Prostate gland (tissue), 2 donors: ENCODE measurements at regions not wholly inside any gene's neighbourhood (a gene's known extent, or its start where the extent isn't known, plus 50 kb on each side); places are given as distances from the start of the nearest gene placed in this dataset.

Experiments
- DNase-seq: peaks from one replicate; pipeline ENCODE4 v3.0.0-alpha.2; 2019; ENCODE audit warnings: low spot score
- H3K27ac ChIP-seq, 2 donors: fragments of 200-600 bp; sonication (generic); 2 replicates each; pipeline ENCODE4 v1.5.1; 2017 to 2019
- H3K27me3 ChIP-seq: fragments of 200-600 bp; sonication (generic); replicated peaks from 2 replicates; pipeline ENCODE4 v1.5.1; 2019; ENCODE audit not compliant: insufficient read depth
- H3K36me3 ChIP-seq, 2 donors: fragments of 200-600 bp; sonication (generic); 1 replicate in 1 of 2; 2 replicates in 1 of 2; pipeline versions ENCODE4 v1.5.1 to v1.8.1; 2017 to 2019
- H3K4me1 ChIP-seq: fragments of 200-600 bp; sonication (generic); replicated peaks from 2 replicates; pipeline ENCODE4 v1.5.1; 2019
- H3K4me3 ChIP-seq, 2 donors: fragments of 200-600 bp; sonication (generic); 2 replicates each; pipeline ENCODE4 v1.5.1; 2017 to 2019
- H3K9me3 ChIP-seq: fragments of 200-600 bp; sonication (generic); 2 replicates; pipeline ENCODE4 v1.5.1; 2017
- CTCF ChIP-seq, 4 experiments: fragments of 200-600 bp in 2 of 4; fragments of 450-650 bp in 2 of 4; sonication (generic) in 2 of 4; IDR thresholded peaks; 1 replicate in 3 of 4; 2 replicates in 1 of 4; pipeline ENCODE4 v1.5.1; 2016 to 2019; ENCODE audit warnings: antibody characterized with exemption in 4 of 4, mild to moderate bottlenecking in 2 of 4, moderate library complexity in 2 of 4
- POLR2A ChIP-seq: fragments of 450-650 bp; IDR thresholded peaks from one replicate; pipeline ENCODE4 v1.6.1; 2016; ENCODE audit warnings: antibody characterized with exemption, mild to moderate bottlenecking
- POLR2AphosphoS5 ChIP-seq: sonication (generic); formaldehyde crosslinking; IDR thresholded peaks from one replicate; pipeline ENCODE4 v1.6.1; 2017; ENCODE audit warnings: antibody characterized with exemption
- WGBS: methylation state at CpG from one replicate; pipeline ENCODE4 v1.1.5; 2018; 5-methylcytosine and 5-hydroxymethylcytosine counted together
- intact Hi-C: fragments of 100-400 bp; cut with DNase I; formaldehyde crosslinking; loops from one replicate; pipeline ENCODE4 v1.14.2; 2022

GRCh38 chr12:71071536-71072097, 86.2 kb downstream of the TSPAN8 start:
- H3K36me3 ChIP-seq = no peaks in the 10 kb centered on the region
- H3K27me3 ChIP-seq = no peaks in the 10 kb centered on the region
- no peak overlapping the region for H3K4me3 ChIP-seq
- WGBS = 42% methylated on average over 3 of the region's 3 CpGs
- no peak for TF ChIP-seq POLR2AphosphoS5
- H3K27ac ChIP-seq = no peak overlapping the region
- H3K4me1 ChIP-seq = no peaks in the 10 kb centered on the region
- intact Hi-C loops = no loop called here
- no peaks in the 10 kb centered on the region for H3K9me3 ChIP-seq
- no peak for DNase-seq

GRCh38 chr12:71070416-71071128, 87.2 kb downstream of the TSPAN8 start:
- no peaks in the 10 kb centered on the region for H3K4me1 ChIP-seq
- H3K27me3 ChIP-seq = no peaks in the 10 kb centered on the region
- intact Hi-C loops = no loop called here
- WGBS = 90% methylated on average over 3 of the region's 3 CpGs
- no peaks in the 10 kb centered on the region for H3K9me3 ChIP-seq
- no peak overlapping the region for H3K27ac ChIP-seq
- TF ChIP-seq POLR2A (no peak), CTCF (IDR thresholded peaks at IDR 0.05) (no peak), POLR2AphosphoS5 (no peak)
- DNase-seq = no peak
- H3K4me3 ChIP-seq = no peak overlapping the region
- H3K36me3 ChIP-seq = no peaks in the 10 kb centered on the region

GRCh38 chr12:71069311-71069710, 88.5 kb downstream of the TSPAN8 start:
- no peak overlapping the region for H3K27ac ChIP-seq
- 89% methylated on average over 2 of the region's 2 CpGs for WGBS

GRCh38 chr12:71063087-71063486, 94.7 kb downstream of the TSPAN8 start:
- no peaks in the 10 kb centered on the region for H3K27me3 ChIP-seq
- no peak overlapping the region for H3K4me3 ChIP-seq
- WGBS = 55% methylated on average over 7 of the region's 7 CpGs
- intact Hi-C loops = no loop called here
- H3K4me1 ChIP-seq = no peaks in the 10 kb centered on the region
- H3K36me3 ChIP-seq = no peaks in the 10 kb centered on the region
- no peak for TF ChIP-seq CTCF (IDR thresholded peaks at IDR 0.05)
- TF ChIP-seq POLR2A = no peak
- no peak for TF ChIP-seq POLR2AphosphoS5
- H3K9me3 ChIP-seq = no peaks in the 10 kb centered on the region
- no peak overlapping the region for H3K27ac ChIP-seq
- no peak for DNase-seq

More at GRCh38 chr12:71069311-71069710, 88.5 kb downstream of the TSPAN8 start:
- TF ChIP-seq POLR2A = no peak
- no peak for TF ChIP-seq POLR2AphosphoS5
- TF ChIP-seq CTCF (IDR thresholded peaks at IDR 0.05) = no peak
- no peaks in the 10 kb centered on the region for H3K4me1 ChIP-seq
- intact Hi-C loops = no loop called here
- no peak overlapping the region for H3K4me3 ChIP-seq
- H3K9me3 ChIP-seq = no peaks in the 10 kb centered on the region
- DNase-seq = no peak
- H3K27me3 ChIP-seq = no peaks in the 10 kb centered on the region
- no peaks in the 10 kb centered on the region for H3K36me3 ChIP-seq

- H3K27me3 ChIP-seq = no peaks in the 10 kb centered on the region
- H3K36me3 ChIP-seq = no peaks in the 10 kb centered on the region
- 75% methylated on average over 1 of the region's 1 CpG for WGBS
- no peak for DNase-seq
- no peaks in the 10 kb centered on the region for H3K4me1 ChIP-seq
- H3K9me3 ChIP-seq = no peaks in the 10 kb centered on the region
- H3K27ac ChIP-seq = no peak overlapping the region
- no peak for TF ChIP-seq POLR2AphosphoS5
- no peak for TF ChIP-seq CTCF (IDR thresholded peaks at IDR 0.05)
- no peak for TF ChIP-seq POLR2A
- intact Hi-C loops = no loop called here
- H3K4me3 ChIP-seq = no peak overlapping the region
These were observed 96.3 kb downstream of the TSPAN8 start for GRCh38 chr12:71061451-71061850.
